ENCODE measurements at regions not wholly inside any gene's neighbourhood (a gene's known extent, or its start where the extent isn't known, plus 50 kb on each side); places are given as distances from the start of the nearest gene placed in this dataset.

DNA sequence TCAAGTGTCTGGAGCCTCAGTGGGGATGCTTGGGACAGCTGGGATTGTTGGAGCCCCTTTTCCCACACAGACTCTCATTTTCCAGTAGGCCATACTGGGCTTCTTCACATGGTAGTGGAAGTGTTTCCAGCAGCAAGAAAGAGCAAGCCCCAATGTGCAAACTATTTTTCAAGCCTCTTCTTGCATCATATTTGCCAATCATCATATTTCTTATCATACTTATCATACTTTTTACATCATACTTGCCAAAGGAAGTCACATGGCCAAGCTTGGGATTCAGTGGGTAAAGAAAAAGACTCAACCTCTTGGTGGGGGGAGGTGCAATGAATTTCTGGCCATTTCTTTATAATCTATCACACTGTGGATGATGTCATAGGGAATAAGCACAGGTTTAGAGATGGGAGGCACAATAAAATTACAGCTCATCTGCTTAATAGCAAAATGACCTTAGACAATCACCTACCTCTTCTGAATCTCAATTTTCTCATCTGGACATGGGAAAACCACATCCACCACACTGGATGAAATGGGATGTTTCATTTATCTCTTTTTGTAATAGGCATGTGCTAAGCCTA is 174.2 kb downstream of the MID1IP1 start:
- TF ChIP-seq POLR2AphosphoS5 (IDR thresholded peaks at IDR 0.05; ENCODE audit: low read depth, low read length) (no peak), POLR2A (IDR thresholded peaks at IDR 0.05; ENCODE audit: low read depth, low read length) (no peak), TAF1 (IDR thresholded peaks at IDR 0.05; ENCODE audit: borderline replicate concordance, low read depth, low read length) (no peak)

Data from GM12892 (cell line).